A549 (cell line): ENCODE measurements at regions not wholly inside any gene's neighbourhood (a gene's known extent, or its start where the extent isn't known, plus 50 kb on each side); places are given as distances from the start of the nearest gene placed in this dataset.

Experiments used
- CHD2 ChIP-seq: fragments of 150-350 bp; IDR thresholded peaks from 2 replicates; pipeline ENCODE4 v1.6.1; 2014; ENCODE audit warnings: low read length; ENCODE audit not compliant: partially characterized antibody
- FOSL2 ChIP-seq, 2 experiments: fragments of 450-650 bp in 1 of 2; fragments of >200 bp in 1 of 2; sonication (Bioruptor Twin) in 1 of 2; formaldehyde crosslinking; IDR thresholded peaks; 2 replicates each; pipeline versions ENCODE4 v1.5.0 to v1.6.1; 2016 to 2020; ENCODE audit warnings: mild to moderate bottlenecking in 1 of 2, moderate library complexity in 1 of 2
- KDM1A ChIP-seq: fragments of 200-600 bp; sonication (generic); IDR thresholded peaks from 2 replicates; pipeline ENCODE4 v1.6.1; 2016; ENCODE audit warnings: low read depth, mild to moderate bottlenecking
- MAX ChIP-seq: IDR thresholded peaks from 2 replicates; pipeline ENCODE4 v1.6.1; 2012
- MAZ ChIP-seq: fragments of 150-350 bp; IDR thresholded peaks from 2 replicates; pipeline ENCODE4 v1.6.1; 2014; ENCODE audit warnings: antibody characterized with exemption, low read depth, low read length, borderline replicate concordance
- MYC ChIP-seq: IDR thresholded peaks from 2 replicates; pipeline ENCODE4 v1.6.1; 2012; ENCODE audit warnings: mild to moderate bottlenecking, inconsistent platforms, low read length, improper control_type of control experiment, borderline replicate concordance
- NR3C1 ChIP-seq: fragments of >200 bp; sonication (Bioruptor Twin); formaldehyde crosslinking; IDR thresholded peaks from 3 replicates; pipeline ENCODE4 v1.6.1; 2017
- PHF8 ChIP-seq: fragments of 200-600 bp; sonication (generic); IDR thresholded peaks from 2 replicates; pipeline ENCODE4 v1.6.1; 2016; ENCODE audit warnings: low read depth, mild to moderate bottlenecking, antibody characterized with exemption, moderate library complexity, borderline replicate concordance
- POLR2A ChIP-seq: IDR thresholded peaks from 2 replicates; pipeline ENCODE4 v1.6.1; 2012; ENCODE audit warnings: mild to moderate bottlenecking, low read length
- ZC3H11A ChIP-seq: fragments of 450-650 bp; IDR thresholded peaks from 2 replicates; pipeline ENCODE4 v1.6.1; 2014; ENCODE audit warnings: antibody characterized with exemption, mild to moderate bottlenecking
- TF ChIP-seq, protein P1 (sequence below): fragments of >200 bp; sonication (Bioruptor Twin); formaldehyde crosslinking; IDR thresholded peaks from 3 replicates; pipeline ENCODE4 v1.5.1; 2016
- TF ChIP-seq, protein P2 (sequence below): fragments of >200 bp; sonication (Bioruptor Twin); formaldehyde crosslinking; IDR thresholded peaks from 3 replicates; pipeline ENCODE4 v1.6.1; 2016

DNA sequence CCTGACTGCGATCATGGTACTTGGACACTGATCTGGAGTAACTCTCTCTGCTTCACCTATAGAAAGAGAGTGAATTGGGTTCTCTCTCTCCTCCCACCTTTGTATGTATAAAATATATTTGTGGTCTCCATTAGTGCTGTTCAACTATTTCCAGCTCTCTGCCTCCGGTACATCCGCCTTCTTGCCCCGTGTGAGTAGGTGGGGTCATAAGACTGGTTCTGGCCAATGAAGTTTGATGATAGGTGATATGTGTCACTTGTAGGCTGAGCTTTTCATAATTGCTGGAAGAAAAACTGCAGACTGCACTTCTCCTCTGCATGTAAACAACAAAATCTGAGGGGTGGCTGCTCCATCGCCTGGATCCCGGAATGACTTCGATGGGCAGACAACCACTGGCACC lies 210.4 kb downstream of the EXOC5 start:
- TF ChIP-seq PHF8 (no peak), POLR2A (no peak), ZC3H11A (no peak), FOSL2 (IDR thresholded peaks at IDR 0.05) (no peak), FOSL2 (CRISPR knock-in tag; IDR thresholded peaks at IDR 0.05) (no peak), MYC (no peak), KDM1A (no peak), MAZ (no peak), NR3C1 (no peak), MAX (no peak), CHD2 (no peak)
- TF ChIP-seq, protein P1, sequence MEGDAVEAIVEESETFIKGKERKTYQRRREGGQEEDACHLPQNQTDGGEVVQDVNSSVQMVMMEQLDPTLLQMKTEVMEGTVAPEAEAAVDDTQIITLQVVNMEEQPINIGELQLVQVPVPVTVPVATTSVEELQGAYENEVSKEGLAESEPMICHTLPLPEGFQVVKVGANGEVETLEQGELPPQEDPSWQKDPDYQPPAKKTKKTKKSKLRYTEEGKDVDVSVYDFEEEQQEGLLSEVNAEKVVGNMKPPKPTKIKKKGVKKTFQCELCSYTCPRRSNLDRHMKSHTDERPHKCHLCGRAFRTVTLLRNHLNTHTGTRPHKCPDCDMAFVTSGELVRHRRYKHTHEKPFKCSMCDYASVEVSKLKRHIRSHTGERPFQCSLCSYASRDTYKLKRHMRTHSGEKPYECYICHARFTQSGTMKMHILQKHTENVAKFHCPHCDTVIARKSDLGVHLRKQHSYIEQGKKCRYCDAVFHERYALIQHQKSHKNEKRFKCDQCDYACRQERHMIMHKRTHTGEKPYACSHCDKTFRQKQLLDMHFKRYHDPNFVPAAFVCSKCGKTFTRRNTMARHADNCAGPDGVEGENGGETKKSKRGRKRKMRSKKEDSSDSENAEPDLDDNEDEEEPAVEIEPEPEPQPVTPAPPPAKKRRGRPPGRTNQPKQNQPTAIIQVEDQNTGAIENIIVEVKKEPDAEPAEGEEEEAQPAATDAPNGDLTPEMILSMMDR, result no peak
- TF ChIP-seq, protein P2, sequence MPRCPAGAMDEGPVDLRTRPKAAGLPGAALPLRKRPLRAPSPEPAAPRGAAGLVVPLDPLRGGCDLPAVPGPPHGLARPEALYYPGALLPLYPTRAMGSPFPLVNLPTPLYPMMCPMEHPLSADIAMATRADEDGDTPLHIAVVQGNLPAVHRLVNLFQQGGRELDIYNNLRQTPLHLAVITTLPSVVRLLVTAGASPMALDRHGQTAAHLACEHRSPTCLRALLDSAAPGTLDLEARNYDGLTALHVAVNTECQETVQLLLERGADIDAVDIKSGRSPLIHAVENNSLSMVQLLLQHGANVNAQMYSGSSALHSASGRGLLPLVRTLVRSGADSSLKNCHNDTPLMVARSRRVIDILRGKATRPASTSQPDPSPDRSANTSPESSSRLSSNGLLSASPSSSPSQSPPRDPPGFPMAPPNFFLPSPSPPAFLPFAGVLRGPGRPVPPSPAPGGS, result no peak
